GM19467 (cell line): ENCODE measurements at regions not wholly inside any gene's neighbourhood (a gene's known extent, or its start where the extent isn't known, plus 50 kb on each side); places are given as distances from the start of the nearest gene placed in this dataset.

Source experiments
- ATAC-seq: cut with Tn5 transposase; IDR thresholded peaks from one replicate; pipeline ENCODE4 v1.9.1; 2021; ENCODE audit warnings: mild to moderate bottlenecking, moderate library complexity; ENCODE audit not compliant: unreplicated experiment

- no peak for ATAC-seq
These were observed 59.4 kb upstream of the HAAO start for GRCh38 chr2:42851740-42852250.

DNA sequence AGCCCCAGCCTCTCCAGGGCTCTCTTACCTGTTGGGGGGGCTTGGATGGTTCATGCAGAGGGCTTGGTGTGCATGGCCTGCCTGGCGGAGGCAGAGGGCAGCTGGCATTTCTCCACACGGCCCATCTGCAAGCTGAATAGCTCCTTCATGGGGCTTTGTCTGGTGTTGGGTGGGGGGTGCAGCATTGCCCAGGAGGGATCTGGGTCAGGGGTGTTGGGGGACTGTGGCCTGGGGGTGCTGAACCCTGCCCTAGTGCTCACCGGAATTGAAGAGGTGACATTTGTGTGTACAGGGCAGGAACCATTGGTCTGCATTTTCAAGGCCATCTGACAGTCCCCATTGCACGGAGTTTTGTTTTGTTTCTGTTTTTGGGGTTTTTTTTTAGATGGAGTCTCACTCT, 58.8 kb upstream of the HAAO start:
- ATAC-seq, result no peak

DNA sequence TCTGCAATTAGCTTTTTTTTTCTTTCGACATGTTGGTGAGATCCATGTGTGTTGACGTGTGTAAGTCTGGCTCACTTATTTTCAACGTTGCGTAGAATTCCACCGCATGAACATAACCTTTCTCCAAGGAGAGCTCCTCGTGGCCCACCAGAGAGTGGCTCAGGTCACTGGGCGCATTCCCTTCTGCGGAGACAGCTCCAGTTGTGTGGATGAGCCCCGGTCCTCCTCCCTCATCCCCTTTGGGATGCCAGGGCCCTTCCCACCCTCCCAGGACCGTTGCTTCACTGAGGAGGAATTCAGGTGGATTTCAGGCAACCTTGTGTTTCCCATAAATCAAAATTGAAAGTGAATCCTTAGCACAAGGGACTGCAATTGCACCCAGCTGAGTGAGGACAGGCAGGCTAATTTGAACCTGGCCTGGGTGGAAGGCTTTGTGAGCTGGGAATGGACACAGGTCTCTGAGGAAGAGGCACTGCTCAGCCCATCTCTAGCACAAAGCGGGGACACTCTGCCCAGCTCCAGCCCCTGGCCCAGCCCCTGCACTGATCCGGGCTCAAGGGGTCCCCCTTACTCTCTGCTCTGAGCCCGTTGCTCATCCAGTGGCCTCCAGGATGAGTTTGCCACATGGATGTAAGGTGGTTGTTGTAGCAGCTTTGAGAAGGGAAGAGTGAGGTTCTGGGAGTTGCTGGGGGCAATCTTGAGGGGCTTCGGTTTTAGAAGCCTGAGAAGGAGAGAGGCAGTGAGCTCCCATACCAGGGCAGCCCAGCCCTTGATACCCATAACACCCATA, 57.8 kb upstream of the HAAO start:
- ATAC-seq, result no peak

DNA sequence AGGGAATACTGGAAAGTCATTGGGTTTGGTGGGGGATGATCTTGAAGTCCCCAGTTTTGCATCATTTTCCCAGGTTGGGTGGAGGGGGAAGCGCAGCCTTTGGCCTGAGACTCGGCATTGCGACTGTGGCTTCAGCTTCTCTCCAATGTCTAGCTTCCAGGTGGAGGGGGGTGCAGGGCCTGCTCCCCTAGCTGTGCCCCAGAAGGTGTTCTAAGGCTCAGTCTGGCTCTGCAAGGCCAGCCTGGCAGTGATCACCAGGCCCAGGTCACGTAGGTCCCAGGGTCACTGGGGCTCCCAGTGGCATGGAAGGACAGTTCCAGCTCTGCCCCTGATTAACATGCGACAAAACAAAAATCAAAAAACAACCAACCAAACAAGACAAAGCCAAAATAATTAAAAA, 56.9 kb upstream of the HAAO start:
- ATAC-seq, result no peak

GRCh38 chr2:42848726-42849290, 56.4 kb upstream of the HAAO start:
- ATAC-seq, result no peak

DNA sequence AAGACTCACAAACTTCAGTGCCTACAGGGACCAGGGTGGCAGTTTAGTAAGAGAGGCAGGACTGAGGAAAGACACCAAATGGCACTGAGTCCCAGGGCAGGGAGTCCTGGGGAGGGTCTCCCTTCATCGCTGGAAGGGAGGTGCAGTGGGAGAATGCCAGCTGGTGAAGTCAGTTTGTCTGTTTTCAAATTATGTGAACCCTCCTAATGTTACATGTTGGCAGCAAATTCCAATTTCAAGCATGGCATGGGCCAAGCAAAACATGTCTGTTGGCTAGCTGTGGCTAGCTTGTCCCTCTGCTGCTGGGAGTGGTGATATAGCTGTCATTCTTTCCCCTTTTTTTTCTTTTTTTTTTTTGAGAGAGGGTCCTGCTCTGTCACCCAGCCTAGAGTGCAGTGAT, 55.9 kb upstream of the HAAO start:
- ATAC-seq, result no peak

DNA sequence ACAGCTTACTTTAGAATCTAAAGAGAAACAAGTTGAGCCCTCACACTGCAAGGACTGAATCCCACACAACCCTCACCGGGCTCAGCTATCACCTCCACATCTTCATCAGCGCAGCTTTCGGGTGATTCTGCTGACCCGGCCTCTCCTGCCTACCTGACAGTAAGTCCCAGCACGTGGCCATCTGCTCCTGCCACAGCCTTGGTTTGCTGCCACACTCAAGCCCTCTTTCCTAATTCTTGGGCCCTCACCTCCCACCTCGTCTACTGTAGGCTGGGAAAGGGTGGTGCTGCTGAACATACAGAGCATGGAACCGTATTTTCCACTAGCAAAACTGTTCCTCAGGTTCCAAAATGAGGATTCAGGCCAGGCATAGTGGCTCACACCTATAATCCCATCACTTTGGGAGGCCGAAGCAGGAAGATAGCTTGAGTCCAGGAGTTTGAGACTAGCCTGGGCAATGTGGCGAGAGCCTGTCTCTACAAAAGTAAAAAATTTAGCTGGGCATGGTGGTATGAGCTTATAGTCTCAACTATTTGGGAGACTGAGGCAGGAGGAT, 55.3 kb upstream of the HAAO start:
- ATAC-seq, result no peak

DNA sequence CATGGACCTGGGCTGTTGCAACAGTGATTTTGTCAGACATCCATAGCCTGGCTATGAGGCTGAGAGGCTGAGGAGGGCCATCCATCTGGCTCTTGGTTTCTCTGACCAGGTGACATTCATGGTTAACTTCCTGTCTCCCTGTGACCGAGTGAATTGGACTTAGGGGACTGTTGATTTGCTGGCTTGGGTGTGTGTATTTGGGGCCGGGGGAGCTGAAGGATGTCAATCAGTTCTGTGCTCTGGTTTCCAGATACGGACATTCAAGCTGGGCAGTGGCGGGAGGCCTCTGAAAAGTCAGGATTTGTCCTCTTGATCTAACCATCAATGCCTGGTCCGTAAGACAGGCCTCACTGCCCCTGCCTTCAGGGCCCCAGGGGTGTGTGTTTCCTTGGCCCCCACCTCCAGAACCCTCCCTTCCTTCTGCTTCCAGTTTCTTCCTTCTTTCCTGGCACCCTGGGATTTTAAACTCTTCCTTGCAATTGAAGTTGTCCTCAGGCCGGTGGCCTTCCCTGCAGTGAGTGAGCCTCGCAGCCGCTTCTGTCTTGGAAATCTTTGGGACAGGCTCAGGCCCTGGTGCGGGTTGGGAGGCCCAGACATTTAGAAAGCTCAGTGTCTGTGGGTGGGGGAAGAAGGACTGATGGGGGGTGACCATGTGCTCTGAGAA, 54.7 kb upstream of the HAAO start:
- ATAC-seq, result no peak

GRCh38 chr2:42846026-42846425, 53.6 kb upstream of the HAAO start:
- ATAC-seq, result no peak

- no peak for ATAC-seq
These were observed 52.8 kb upstream of the HAAO start for GRCh38 chr2:42844901-42845821.

GRCh38 chr2:42844366-42844765, 52.0 kb upstream of the HAAO start:
- no peak for ATAC-seq

GRCh38 chr2:42843611-42844010, 51.2 kb upstream of the HAAO start:
- ATAC-seq, result no peak

DNA sequence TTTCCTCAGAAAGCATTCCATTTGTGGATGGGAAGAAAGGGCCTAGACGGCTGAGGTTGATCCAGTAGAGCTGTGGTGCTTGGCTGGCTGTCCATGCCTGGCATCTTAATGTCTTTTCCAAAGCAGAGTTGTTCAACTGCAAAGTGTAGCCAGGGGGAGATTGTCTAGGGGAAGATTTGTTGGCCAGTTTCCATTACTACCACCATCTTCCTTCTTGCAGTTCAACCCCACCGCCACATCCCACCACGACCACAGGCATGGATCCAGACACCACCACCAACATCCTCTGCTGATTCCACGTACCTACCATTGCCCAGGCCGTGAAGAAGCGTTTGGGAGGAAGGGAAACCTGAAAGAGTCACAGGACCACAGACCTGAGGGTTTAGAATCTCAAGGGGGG, 50.7 kb upstream of the HAAO start:
- no peak for ATAC-seq

GRCh38 chr2:42842466-42842865, 50.1 kb upstream of the HAAO start:
- ATAC-seq, result no peak
